ENCODE measurements at regions not wholly inside any gene's neighbourhood (a gene's known extent, or its start where the extent isn't known, plus 50 kb on each side); places are given as distances from the start of the nearest gene placed in this dataset.

- TF ChIP-seq ZFX (IDR thresholded peaks at IDR 0.05): no peak
- TF ChIP-seq CTCF (conservative IDR thresholded peaks at IDR 0.05): no peak
- H3K27ac ChIP-seq: no peak overlapping the region
These were observed 130.1 kb upstream of the RARB start for GRCh38 chr3:25297667-25298585.

GRCh38 chr3:25300141-25300540, 127.9 kb upstream of the RARB start:
- TF ChIP-seq CTCF (conservative IDR thresholded peaks at IDR 0.05) (no peak), ZFX (IDR thresholded peaks at IDR 0.05) (no peak)
- H3K27ac ChIP-seq: no peak overlapping the region

GRCh38 chr3:25304916-25305315, 123.1 kb upstream of the RARB start:
- no peak overlapping the region for H3K27ac ChIP-seq
- TF ChIP-seq CTCF (conservative IDR thresholded peaks at IDR 0.05) (no peak), ZFX (IDR thresholded peaks at IDR 0.05) (no peak)

- H3K27ac ChIP-seq: no peak overlapping the region
- no peak for TF ChIP-seq CTCF (conservative IDR thresholded peaks at IDR 0.05)
- no peak for TF ChIP-seq ZFX (IDR thresholded peaks at IDR 0.05)
These were observed 122.0 kb upstream of the RARB start for GRCh38 chr3:25306066-25306465.

GRCh38 chr3:25306705-25307104, 121.4 kb upstream of the RARB start:
- no peak for TF ChIP-seq ZFX (IDR thresholded peaks at IDR 0.05)
- no peak for TF ChIP-seq CTCF (conservative IDR thresholded peaks at IDR 0.05)

GRCh38 chr3:25313286-25313685, 114.8 kb upstream of the RARB start:
- no peak overlapping the region for H3K27ac ChIP-seq
- no peak for TF ChIP-seq ZFX (IDR thresholded peaks at IDR 0.05)
- TF ChIP-seq CTCF (conservative IDR thresholded peaks at IDR 0.05): no peak

More at GRCh38 chr3:25306705-25307104, 121.4 kb upstream of the RARB start:
- no peak overlapping the region for H3K27ac ChIP-seq

- no peak overlapping the region for H3K27ac ChIP-seq
- TF ChIP-seq CTCF (conservative IDR thresholded peaks at IDR 0.05): no peak
- TF ChIP-seq ZFX (IDR thresholded peaks at IDR 0.05): no peak
These were observed 103.0 kb upstream of the RARB start for GRCh38 chr3:25324954-25325655.

All from C4-2B (cell line).